Stimulated activated CD4-positive, alpha-beta T cell treated with anti-CD3 and anti-CD28 coated beads, Interleukin-2, amount 100 ng/mL, for 4 hours (primary cell): ENCODE measurements at regions not wholly inside any gene's neighbourhood (a gene's known extent, or its start where the extent isn't known, plus 50 kb on each side); places are given as distances from the start of the nearest gene placed in this dataset.

Source experiments
- DNase-seq: peaks from one replicate; pipeline ENCODE4 v3.0.0-alpha.2; 2020; ENCODE audit warnings: low read depth

GRCh38 chr15:62612183-62612733, 430.3 kb upstream of the TPM1 start:
- no peak for DNase-seq

- no peak for DNase-seq
These were observed 429.8 kb upstream of the TPM1 start for GRCh38 chr15:62612771-62613170.

- no peak for DNase-seq
These were observed 425.8 kb upstream of the TPM1 start for GRCh38 chr15:62616746-62617145.

GRCh38 chr15:62617741-62618140, 424.8 kb upstream of the TPM1 start:
- DNase-seq: no peak

- DNase-seq: no peak
These were observed 424.1 kb upstream of the TPM1 start for GRCh38 chr15:62618432-62618831.

GRCh38 chr15:62618846-62619504, 423.6 kb upstream of the TPM1 start:
- no peak for DNase-seq

GRCh38 chr15:62619526-62619925, 423.0 kb upstream of the TPM1 start:
- DNase-seq: no peak

GRCh38 chr15:62622775-62623174, 419.8 kb upstream of the TPM1 start:
- no peak for DNase-seq

GRCh38 chr15:62624547-62625378, 417.8 kb upstream of the TPM1 start:
- DNase-seq: no peak

GRCh38 chr15:62625429-62626033, 417.0 kb upstream of the TPM1 start:
- DNase-seq: no peak

- DNase-seq: no peak
These were observed 415.6 kb upstream of the TPM1 start for GRCh38 chr15:62626903-62627302.

- no peak for DNase-seq
These were observed 411.3 kb upstream of the TPM1 start for GRCh38 chr15:62631076-62631724.

GRCh38 chr15:62636823-62637573, 405.5 kb upstream of the TPM1 start:
- no peak for DNase-seq

- DNase-seq: no peak
These were observed 405.0 kb upstream of the TPM1 start for GRCh38 chr15:62637574-62637897.

GRCh38 chr15:62637950-62638619, 404.5 kb upstream of the TPM1 start:
- DNase-seq: no peak

- DNase-seq: no peak
These were observed 403.1 kb upstream of the TPM1 start for GRCh38 chr15:62639432-62639831.

- DNase-seq: no peak
These were observed 402.5 kb upstream of the TPM1 start for GRCh38 chr15:62639906-62640605.

- no peak for DNase-seq
These were observed 400.7 kb upstream of the TPM1 start for GRCh38 chr15:62641825-62642224.

GRCh38 chr15:62643572-62643971, 399.0 kb upstream of the TPM1 start:
- DNase-seq: no peak

GRCh38 chr15:62644216-62644888, 398.2 kb upstream of the TPM1 start:
- no peak for DNase-seq
